Adipocyte (in vitro differentiated cells): ENCODE measurements at regions not wholly inside any gene's neighbourhood (a gene's known extent, or its start where the extent isn't known, plus 50 kb on each side); places are given as distances from the start of the nearest gene placed in this dataset.
"Not testable (repeated sequence)": the region's sequence is repeated elsewhere in the genome, so short reads cannot be mapped to it uniquely, and the experiment has no call there.

Source experiments
- DNase-seq: peaks from one replicate; pipeline ENCODE4 v3.0.0-alpha.2; 2015; ENCODE audit warnings: low read depth
- H3K27me3 ChIP-seq: replicated peaks from 2 replicates; pipeline ENCODE4 v1.7.0; 2013; ENCODE audit warnings: mild to moderate bottlenecking, low read length, moderate library complexity; ENCODE audit not compliant: control insufficient read depth, insufficient read depth
- H3K36me3 ChIP-seq: 2 replicates; pipeline ENCODE4 v1.7.0; 2013; ENCODE audit warnings: low read length, mild to moderate bottlenecking, moderate library complexity; ENCODE audit not compliant: control insufficient read depth, insufficient read depth, severe bottlenecking
- H3K4me1 ChIP-seq: 2 replicates; pipeline ENCODE4 v1.7.0; 2013; ENCODE audit warnings: mild to moderate bottlenecking, low read length, moderate library complexity; ENCODE audit not compliant: control insufficient read depth, insufficient read depth
- H3K4me3 ChIP-seq: 2 replicates; pipeline ENCODE4 v1.7.0; 2013; ENCODE audit warnings: mild to moderate bottlenecking, low read length, moderate library complexity
- H3K9ac ChIP-seq: 2 replicates; pipeline ENCODE4 v1.7.0; 2013; ENCODE audit warnings: mild to moderate bottlenecking, low read length, moderate library complexity
- H3K9me3 ChIP-seq: 2 replicates; pipeline ENCODE4 v1.7.0; 2013; ENCODE audit warnings: mild to moderate bottlenecking, low read length, moderate library complexity; ENCODE audit not compliant: control insufficient read depth

- no peaks in the 10 kb centered on the region for H3K36me3 ChIP-seq
- H3K9me3 ChIP-seq, result no peaks in the 10 kb centered on the region
- DNase-seq, result no peak
- H3K9ac ChIP-seq, result no peak overlapping the region
- H3K4me1 ChIP-seq, result peaks cover 23% of the 10 kb centered on the region
- no peaks in the 10 kb centered on the region for H3K27me3 ChIP-seq
- no peak overlapping the region for H3K4me3 ChIP-seq
Observed at GRCh38 chr15:79635149-79635771, 203.1 kb downstream of the MINAR1 start.

- Histone ChIP-seq H3K4me1 (peaks cover 28% of the 10 kb centered on the region), H3K4me3 (no peak overlapping the region), H3K9me3 (peaks cover under 1% of the 10 kb centered on the region), H3K9ac (no peak overlapping the region), H3K36me3 (no peaks in the 10 kb centered on the region), H3K27me3 (no peaks in the 10 kb centered on the region)
- no peak for DNase-seq
Observed at GRCh38 chr15:79635897-79636561, 203.9 kb downstream of the MINAR1 start.

GRCh38 chr15:79640206-79640605 lies 208.1 kb downstream of the MINAR1 start:
- Histone ChIP-seq H3K36me3 (no peaks in the 10 kb centered on the region), H3K9ac (no peak overlapping the region), H3K9me3 (peaks cover 6% of the 10 kb centered on the region), H3K27me3 (no peaks in the 10 kb centered on the region), H3K4me3 (no peak overlapping the region), H3K4me1 (peaks cover 32% of the 10 kb centered on the region)
- peak; percentile 67 for DNase-seq

- Histone ChIP-seq H3K4me1 (peaks cover 23% of the 10 kb centered on the region), H3K27me3 (no peaks in the 10 kb centered on the region), H3K9ac (no peak overlapping the region), H3K36me3 (no peaks in the 10 kb centered on the region), H3K4me3 (no peak overlapping the region), H3K9me3 (peaks cover 16% of the 10 kb centered on the region)
- no peak for DNase-seq
Observed at GRCh38 chr15:79641841-79642240, 209.7 kb downstream of the MINAR1 start.

GRCh38 chr15:79643393-79643792 lies 211.3 kb downstream of the MINAR1 start:
- Histone ChIP-seq H3K9me3 (peaks cover 18% of the 10 kb centered on the region), H3K9ac (no peak overlapping the region), H3K4me3 (no peak overlapping the region), H3K36me3 (no peaks in the 10 kb centered on the region), H3K4me1 (peaks cover 23% of the 10 kb centered on the region), H3K27me3 (no peaks in the 10 kb centered on the region)
- no peak for DNase-seq

GRCh38 chr15:79644091-79644490 lies 212.0 kb downstream of the MINAR1 start:
- Histone ChIP-seq H3K4me3 (no peak overlapping the region), H3K9me3 (peaks cover 18% of the 10 kb centered on the region), H3K36me3 (no peaks in the 10 kb centered on the region), H3K9ac (no peak overlapping the region), H3K27me3 (no peaks in the 10 kb centered on the region), H3K4me1 (peaks cover 23% of the 10 kb centered on the region)
- DNase-seq, result peak; percentile 13

- H3K4me3 ChIP-seq, H3K36me3 ChIP-seq, DNase-seq, H3K4me1 ChIP-seq, H3K27me3 ChIP-seq, H3K9ac ChIP-seq, H3K9me3 ChIP-seq: not testable (repeated sequence)
Observed at GRCh38 chr15:79652972-79653371, 220.8 kb downstream of the MINAR1 start.

GRCh38 chr15:79653533-79653932 lies 221.4 kb downstream of the MINAR1 start:
- Histone ChIP-seq H3K4me3 (no peak overlapping the region), H3K9ac (no peak overlapping the region), H3K27me3 (no peaks in the 10 kb centered on the region), H3K4me1 (peaks cover 3% of the 10 kb centered on the region), H3K9me3 (no peaks in the 10 kb centered on the region), H3K36me3 (no peaks in the 10 kb centered on the region)
- DNase-seq, result no peak

GRCh38 chr15:79656151-79657000 lies 224.2 kb downstream of the MINAR1 start:
- H3K9ac ChIP-seq, result no peak overlapping the region
- H3K4me3 ChIP-seq, result no peak overlapping the region
- no peak for DNase-seq
- no peaks in the 10 kb centered on the region for H3K9me3 ChIP-seq
- H3K4me1 ChIP-seq, result peaks cover 3% of the 10 kb centered on the region
- H3K36me3 ChIP-seq, result no peaks in the 10 kb centered on the region
- H3K27me3 ChIP-seq, result no peaks in the 10 kb centered on the region

- no peaks in the 10 kb centered on the region for H3K27me3 ChIP-seq
- no peak overlapping the region for H3K9ac ChIP-seq
- H3K36me3 ChIP-seq, result no peaks in the 10 kb centered on the region
- peaks cover 3% of the 10 kb centered on the region for H3K4me1 ChIP-seq
- no peaks in the 10 kb centered on the region for H3K9me3 ChIP-seq
- DNase-seq, result no peak
- H3K4me3 ChIP-seq, result no peak overlapping the region
Observed at GRCh38 chr15:79657722-79658121, 225.6 kb downstream of the MINAR1 start.

- H3K9ac ChIP-seq, result no peak overlapping the region
- H3K9me3 ChIP-seq, result no peaks in the 10 kb centered on the region
- no peak for DNase-seq
Observed at GRCh38 chr15:79659691-79660090, 227.6 kb downstream of the MINAR1 start.

More at GRCh38 chr15:79659691-79660090, 227.6 kb downstream of the MINAR1 start:
- Histone ChIP-seq H3K4me1 (peaks cover 4% of the 10 kb centered on the region), H3K4me3 (no peak overlapping the region), H3K36me3 (no peaks in the 10 kb centered on the region), H3K27me3 (no peaks in the 10 kb centered on the region)
